GM18505 (cell line): ENCODE measurements at regions not wholly inside any gene's neighbourhood (a gene's known extent, or its start where the extent isn't known, plus 50 kb on each side); places are given as distances from the start of the nearest gene placed in this dataset.

Experiments
- ATAC-seq: cut with Tn5 transposase; IDR thresholded peaks from one replicate; pipeline ENCODE4 v1.9.1; 2021; ENCODE audit not compliant: unreplicated experiment
- POLR2A ChIP-seq: IDR thresholded peaks from 4 replicates; pipeline ENCODE4 v1.6.1; 2011; ENCODE audit warnings: borderline replicate concordance; ENCODE audit not compliant: insufficient read depth, insufficient read length; ENCODE audit errors: extremely low read depth

DNA sequence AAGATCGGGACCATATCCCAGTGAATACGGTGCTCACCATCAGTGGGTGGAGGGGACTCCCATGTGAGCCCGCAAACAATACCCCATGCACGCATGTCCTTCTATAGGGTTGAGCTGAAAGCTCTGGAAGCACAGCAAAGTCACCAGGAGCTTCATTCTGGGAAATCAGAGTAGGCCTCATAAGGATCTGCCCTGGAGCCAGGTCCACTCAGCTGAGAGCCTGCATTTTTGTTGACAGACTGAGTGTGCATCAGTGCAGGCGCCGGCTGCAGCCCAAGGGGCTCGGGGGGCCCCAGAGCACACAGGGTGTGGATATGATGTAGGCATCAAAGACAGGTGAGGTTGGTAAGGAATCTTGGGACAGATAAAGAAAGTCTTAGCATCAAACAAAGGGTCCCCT lies 79.8 kb upstream of the CD93 start:
- TF ChIP-seq POLR2A, result no peak
- ATAC-seq, result no peak

DNA sequence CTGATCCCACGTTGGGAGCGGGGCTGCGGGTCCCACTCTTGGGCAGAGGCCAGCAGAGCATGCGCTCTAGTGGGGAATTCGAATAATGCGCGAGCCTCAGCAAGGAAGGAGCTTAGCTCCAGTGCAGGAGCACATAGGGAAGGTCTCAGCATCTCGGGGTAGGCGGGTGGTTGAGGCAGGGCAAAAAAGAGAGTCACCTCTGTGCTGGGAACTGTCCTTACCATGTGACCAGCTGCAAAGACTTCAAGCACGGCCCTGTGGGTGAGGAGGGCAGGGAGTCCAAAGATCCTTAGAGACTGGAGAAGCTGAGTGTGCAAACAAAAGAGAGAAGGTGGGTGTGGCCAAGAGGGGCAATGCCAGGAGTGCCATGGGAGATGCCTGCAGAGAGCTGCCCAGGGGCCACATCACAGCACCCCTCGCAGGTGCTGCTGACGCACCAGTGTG lies 79.2 kb upstream of the CD93 start:
- ATAC-seq, result no peak
- no peak for TF ChIP-seq POLR2A

DNA sequence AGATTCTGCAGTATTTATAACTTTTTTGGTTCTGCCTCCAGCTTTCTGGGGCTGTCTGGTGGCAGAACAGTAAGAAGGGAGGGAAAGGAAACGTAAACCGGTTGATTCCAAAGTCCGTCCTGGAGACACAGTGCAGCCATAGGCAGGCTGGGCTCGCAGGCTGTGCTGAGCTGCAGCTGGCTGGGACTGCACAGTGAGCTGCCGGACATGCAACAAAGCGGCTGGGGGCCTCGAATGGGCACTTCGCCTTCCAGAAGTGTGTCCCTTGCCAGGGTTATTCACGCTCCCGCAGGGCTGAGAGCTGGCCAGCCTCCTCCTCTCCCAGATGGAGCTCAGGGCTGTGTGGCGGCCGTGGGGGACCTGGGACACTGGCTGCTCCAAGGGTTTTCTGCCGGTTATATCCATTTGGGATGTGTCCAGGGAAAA lies 78.1 kb upstream of the CD93 start:
- TF ChIP-seq POLR2A, result no peak
- ATAC-seq, result no peak

DNA sequence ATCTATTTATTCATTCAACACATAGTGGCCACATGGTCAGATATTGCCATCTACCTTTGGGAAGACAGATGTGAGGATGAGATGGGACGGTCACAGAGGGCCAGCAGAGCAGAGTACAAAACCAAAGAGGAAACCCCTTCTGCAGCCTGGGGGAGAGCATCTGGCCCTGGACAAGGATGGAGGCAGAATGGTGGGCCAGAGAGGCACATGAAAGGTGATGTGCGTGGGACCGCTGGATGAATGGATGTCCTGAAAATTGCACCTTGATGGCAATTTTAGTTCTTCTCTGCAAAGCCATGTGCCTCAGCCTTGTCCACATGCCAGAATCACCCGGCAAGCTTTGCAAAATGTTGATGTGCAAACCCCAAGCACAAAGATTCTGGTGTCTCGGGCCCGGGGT lies 77.4 kb upstream of the CD93 start:
- TF ChIP-seq POLR2A, result no peak

DNA sequence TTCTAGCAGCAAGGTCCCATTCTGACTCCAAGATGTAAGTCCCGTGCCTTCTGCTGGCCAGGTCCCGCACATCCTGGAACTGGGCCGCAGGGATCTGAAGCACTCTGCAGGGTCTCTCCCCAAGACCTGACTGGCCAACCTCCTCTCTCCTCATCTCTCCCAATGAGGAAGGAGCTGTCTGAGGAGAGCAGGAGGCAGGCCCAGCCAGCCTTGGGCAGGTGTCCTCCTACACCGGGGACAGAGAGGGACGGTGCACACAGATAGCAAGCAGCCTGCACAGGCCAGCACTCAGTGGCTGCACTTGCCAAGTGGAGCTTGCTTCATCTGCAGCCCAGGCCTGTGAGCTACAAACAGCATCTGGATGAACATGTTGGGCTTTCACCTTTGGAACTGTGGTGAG lies 76.8 kb upstream of the CD93 start:
- no peak for ATAC-seq
- no peak for TF ChIP-seq POLR2A

More for the DNA sequence above, 77.4 kb upstream of the CD93 start:
- no peak for ATAC-seq

DNA sequence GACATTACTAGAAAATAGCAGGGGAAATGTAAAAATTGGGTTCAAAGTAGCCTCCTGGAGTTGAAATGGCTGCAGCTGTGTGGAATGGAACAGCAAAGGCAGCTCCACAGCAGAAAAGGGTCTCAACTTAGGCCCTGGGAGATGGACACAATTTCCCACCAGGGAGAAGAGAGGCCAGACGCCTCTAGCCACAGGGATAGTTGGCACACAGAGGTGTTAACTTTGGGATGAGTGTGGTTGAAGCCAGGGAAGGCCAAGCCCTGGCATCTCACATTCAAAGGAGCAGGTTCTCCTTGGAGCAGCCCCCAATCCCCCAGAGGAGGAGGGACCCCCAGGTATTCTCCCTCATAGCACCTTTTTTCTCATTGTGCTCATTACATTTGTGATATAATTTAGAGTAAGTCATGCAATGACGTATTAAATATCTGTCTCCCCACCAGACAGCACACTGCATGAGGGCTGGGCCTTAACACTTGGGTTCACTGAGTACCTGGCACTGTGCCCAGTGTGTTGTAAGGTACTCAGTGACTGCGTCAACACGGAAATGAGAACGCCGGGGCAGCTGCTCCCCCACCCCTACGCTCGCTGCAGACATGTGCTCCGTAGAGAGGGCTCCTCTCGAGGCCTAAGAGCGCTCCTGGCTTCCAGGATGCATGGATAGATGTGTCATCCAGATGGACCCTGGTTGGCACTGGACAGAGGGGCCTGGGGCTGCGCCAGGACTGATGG lies 76.0 kb upstream of the CD93 start:
- ATAC-seq, result no peak
- TF ChIP-seq POLR2A, result no peak

DNA sequence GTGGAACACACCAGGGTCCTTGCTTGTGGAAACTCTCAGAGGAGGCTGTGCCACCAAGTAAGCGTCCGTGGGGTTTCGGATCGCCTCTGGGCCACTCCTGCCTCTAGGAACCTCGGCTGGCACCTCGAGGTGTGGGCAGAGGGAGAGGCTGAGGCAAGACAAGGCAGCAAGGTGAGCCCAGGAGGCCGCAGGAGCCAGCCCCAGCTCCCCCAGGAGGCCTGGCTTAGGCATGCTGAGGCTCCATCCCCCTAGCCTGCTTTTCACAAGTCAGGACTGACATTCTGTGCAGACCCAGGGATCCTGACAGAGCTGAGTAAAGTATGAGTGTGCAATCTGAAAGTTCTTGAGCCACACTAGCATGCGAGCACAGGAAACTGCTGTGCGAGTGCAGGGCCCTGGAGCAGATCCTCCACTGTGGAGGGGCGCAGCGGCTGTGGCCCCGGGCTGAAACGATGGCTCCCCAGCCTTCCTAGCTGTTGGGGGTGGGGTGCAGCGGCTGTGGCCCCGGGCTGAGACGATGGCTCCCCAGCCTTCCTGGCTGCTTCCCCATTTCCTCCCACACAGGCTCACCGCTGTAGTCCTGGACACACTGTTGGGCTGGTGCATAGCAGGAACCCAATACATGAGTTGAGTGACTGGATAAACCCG lies 75.2 kb upstream of the CD93 start:
- no peak for TF ChIP-seq POLR2A
- no peak for ATAC-seq

DNA sequence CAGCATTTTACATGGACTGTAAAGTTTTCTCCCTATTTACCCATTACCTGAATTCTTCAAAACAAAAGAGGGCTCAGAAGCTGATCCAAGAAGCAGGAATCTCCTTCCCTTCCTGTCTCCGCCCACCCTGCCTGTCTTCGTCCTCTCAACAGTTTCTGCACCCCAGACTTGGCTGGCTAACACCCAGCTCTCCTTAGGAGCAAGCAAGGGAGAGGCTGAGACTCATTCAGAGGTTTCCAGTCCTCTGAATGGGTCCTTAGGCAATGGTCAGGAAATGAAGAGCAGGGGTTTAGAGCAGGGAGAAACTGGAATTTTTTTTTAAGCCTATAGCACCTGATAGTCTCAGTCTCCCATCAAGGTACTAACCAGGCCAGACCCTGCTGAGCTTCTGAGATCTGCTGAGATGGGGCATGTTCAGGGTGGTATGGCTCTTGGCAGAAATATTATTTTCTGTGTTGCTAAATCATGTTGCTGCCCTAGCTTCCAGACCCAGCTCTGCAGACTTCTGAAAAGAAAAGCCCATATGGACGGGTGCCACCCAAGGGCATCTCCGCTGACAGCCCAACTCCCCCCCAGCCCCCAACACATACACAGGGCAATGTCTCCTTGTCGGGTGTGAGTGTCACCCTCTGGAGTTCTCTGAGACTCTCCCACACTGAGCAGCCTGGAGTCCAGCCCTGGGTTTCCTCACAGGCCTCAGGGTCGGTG lies 74.6 kb upstream of the CD93 start:
- no peak for TF ChIP-seq POLR2A
- no peak for ATAC-seq

DNA sequence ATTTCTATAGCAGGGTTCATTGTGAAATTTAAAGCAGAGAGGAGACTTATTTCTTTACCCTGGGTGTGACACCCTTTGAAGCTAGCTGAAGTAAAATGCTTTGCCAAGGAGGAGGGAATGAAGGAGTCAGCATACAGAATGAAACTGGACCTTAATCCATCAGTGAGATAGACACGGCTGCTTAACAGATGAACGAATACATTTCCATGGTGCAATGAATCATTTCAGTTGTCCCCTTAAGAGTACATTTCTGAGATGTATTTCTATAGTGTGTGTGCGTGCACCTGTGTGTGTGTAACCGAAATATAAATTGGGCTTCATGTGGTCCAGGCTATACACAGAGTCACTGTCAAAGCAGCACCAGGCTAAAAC lies 73.8 kb upstream of the CD93 start:
- no peak for ATAC-seq
- no peak for TF ChIP-seq POLR2A

DNA sequence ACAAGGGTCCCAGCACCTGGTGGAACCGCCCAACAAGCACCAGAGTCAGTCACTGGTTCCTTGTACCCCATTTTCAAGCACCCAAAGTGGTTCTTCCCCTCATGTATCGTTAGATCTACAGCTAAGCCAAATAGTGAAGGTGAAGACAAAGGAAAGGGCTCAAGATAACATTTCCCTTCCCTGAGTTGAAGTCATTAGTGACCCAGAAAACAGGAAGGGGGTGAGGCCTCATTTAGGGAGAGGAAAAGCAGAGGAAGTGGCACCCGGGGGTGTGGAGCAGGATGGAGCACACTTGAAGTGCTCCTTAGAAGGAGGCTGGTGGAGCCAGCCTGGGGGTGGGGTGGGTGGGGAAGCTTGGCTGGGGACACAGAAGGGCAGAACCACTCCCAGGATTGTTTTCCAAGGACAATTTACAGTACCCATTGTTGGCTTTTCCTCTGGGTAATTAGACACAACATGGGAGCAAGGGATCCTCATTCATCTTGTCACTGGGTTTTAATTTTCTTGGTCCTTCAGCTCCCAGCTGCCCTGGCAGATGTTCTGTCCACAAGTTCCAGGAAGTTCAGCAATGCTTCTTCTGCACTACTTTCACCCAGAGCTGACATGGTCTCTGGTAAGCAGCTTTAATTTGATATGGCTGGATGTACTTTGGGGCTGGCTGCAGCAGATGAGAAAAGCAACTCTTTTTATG lies 73.3 kb upstream of the CD93 start:
- no peak for TF ChIP-seq POLR2A
- no peak for ATAC-seq

DNA sequence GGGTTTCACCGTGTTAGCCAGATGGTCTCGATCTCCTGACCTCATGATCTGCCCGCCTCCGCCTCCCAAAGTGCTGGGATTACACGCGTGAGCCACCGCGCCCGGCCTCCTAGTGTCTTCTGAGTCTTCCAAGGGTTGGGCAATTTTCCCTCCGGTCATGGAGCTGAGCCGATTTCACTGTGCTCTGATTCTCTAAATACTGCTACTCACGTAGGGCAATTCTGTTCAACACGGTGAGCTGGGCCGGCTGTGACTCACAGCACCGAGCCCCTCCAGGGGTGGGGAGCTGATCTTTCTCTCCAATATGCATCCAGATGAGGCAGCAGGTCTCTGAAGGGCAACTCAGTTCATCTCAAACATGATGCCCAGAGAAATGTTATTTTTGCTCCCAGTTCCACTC lies 71.6 kb upstream of the CD93 start:
- TF ChIP-seq POLR2A, result no peak
- ATAC-seq, result no peak

DNA sequence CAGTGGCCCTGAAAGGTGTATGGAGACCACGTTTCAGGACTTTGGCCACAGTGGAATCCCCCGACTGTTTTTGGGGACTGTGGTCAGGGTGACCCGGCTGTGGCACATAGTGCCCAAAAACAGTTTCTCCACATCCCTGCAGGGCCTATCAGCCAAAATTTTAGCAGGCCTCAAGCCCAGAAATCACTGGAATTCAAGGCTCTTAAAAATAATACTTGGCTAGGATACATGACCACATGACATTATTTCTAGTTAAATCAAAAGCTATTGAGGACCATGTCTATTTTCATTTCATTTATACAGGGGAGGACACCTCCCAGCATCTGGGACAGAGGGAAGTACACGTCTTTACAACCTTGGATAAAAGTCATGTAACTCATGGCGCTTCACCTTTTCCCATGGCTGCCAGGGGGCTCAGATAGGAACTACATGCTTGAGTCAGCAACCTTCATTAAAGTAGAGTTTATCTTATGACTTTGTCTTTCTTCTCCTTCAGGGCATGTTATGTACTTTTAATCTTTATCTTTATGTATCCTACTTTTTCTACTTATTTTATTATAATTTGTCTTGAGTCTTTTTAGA lies 70.8 kb upstream of the CD93 start:
- no peak for ATAC-seq
- TF ChIP-seq POLR2A, result no peak
